SH-SY5Y (cell line): ENCODE measurements at regions not wholly inside any gene's neighbourhood (a gene's known extent, or its start where the extent isn't known, plus 50 kb on each side); places are given as distances from the start of the nearest gene placed in this dataset.

ENCODE experiments used
- GATA2 ChIP-seq: IDR thresholded peaks from 2 replicates; pipeline ENCODE4 v1.6.1; 2011; ENCODE audit warnings: mild to moderate bottlenecking, low read depth, low read length
- GATA3 ChIP-seq: IDR thresholded peaks from 2 replicates; pipeline ENCODE4 v1.6.1; 2011; ENCODE audit warnings: low read depth, mild to moderate bottlenecking, low read length, moderate library complexity

DNA sequence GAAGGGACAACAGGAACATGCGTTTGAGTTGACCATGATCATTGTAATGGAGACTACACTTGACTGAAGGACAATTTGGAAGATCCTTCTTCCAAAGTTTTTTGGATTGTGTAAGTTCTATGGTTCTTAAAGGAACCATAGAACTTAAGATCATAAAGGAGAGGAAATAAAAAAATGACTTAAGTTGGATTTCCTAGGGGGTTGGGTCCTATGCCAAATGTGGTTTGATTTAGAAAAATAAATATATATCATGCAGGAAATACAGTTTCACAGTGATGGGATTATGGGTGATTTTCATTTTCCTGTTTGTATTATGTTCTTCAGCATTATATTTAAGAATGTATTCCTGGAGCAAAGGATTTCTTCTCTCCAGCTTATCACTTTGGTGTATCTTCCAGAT lies 305.5 kb upstream of the DPH6 start:
- TF ChIP-seq GATA2 (no peak), GATA3 (no peak)

DNA sequence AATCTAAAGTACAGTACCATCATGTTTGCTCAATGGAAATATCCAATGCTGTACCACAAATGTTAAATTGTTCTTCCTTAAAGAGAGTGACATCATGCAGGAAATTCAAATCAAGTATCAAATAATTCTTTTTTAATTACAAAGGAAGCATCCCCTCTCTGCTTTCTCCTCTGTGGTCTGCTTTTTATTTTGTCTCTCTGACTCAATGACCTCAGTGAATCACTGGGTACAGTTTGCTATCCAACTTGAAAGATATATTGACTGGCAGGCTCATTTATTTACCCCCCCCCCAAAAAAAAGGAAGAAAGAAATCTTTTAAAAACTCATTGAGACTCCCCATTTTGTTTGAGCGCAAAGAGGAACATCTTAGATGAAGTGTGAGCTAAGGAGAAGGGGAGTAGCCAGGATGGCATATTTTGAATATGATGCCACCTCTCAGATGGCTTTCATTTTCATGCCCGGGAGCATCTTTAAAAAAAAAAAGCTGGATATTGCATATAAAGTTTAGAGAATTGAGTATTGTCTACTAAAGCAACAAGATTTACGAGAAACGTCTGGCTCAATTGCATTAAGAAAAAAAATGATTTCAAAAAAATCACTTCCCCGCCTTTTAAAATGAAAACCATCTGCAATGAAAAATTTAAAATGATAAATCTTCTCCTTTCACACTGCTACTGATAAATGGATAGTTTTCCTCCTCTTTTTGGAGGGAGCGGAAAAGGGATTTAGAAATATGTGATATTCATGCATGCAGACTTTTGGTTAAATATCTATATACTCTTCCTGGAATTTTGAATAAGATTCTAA lies 307.1 kb upstream of the DPH6 start:
- TF ChIP-seq GATA3 (0 out of 2 replicates have a peak, but pooled peaks have one; percentile 30), GATA2 (0 out of 2 replicates have a peak, but pooled peaks have one; percentile 7)

DNA sequence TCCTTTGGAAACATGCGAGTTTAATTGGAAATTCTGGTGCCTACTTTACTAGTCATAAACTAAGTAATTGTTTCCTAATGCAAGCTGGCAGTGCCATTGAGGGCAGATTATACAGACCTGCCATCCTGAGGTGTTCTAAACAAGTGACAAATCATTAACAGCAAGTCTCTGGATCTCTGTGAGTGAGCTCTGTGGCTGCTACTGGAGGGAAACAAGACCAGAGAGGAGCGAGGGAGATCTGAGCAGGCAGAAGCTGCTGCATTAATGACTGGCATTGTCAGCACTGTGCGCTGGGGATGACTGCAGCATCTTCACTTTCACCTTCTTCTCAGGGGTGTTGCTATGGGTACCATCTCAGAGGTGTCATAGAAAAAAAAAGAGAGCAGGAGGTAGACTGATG lies 308.4 kb upstream of the DPH6 start:
- TF ChIP-seq GATA2 (no peak), GATA3 (no peak)

DNA sequence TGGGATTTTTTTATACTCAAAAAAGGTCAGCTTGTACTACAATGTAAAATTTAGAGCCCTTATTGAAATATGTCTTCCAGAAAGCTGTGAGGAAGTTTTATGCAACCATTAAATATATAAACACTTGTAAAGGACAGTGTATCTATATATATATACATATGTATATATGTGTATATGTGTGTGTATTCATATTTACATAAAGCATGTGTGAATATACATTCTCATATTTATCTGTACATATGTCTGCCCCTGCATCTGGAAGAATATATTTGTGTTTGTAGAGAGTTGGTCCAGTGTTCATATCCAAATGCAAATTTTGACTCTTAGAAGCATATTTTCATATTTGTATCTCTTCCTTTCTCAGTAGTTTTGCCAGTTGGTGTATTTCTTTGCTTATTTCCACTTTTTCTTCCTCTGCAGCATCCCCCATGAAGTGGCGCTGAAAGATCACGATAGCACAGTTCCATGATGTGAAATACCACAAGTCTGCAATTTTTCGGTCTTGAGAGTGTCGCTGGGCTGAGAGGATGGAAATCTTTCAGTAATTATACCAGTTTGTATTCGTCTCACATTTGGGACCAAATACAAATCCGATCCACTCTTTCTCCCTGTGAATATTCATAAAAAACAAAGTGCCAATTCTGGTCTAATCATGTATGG lies 311.7 kb upstream of the DPH6 start:
- TF ChIP-seq GATA3 (no peak), GATA2 (no peak)

DNA sequence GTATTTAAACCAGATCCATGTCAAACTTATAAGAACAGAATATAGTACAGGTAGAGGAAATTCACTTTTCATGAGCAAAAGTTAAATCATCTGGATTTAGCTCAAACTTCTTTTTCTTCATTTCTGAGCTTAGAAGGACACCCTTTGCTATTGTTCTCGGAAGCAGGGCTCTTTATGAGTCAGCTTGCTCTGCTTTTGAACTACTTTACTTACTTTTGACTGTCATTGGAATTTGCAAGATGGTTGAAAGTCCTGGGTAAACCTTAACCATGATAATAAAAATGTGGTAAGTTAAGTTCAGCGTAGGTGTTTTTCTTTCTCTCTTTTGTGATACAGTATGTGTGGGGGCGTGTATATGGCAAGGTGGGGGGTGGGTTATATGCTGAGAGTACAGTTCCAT lies 312.7 kb upstream of the DPH6 start:
- no peak for TF ChIP-seq GATA2

DNA sequence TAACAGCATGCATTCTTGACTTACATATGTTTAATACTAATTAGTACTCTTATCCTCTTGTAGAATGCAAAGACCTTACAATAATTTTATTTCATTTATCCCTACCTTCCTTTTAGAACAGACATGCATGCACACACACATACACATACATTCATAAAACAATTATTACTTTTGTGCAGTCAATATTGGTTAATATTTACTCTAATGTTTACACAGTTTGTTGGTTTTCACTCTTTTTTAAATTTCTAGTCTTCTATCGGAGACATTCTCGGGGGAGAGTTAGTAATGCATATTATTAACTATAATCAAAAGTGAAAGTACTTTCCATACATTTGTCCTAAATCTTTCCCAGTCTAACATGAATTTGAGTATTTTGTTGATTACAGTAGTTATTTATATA lies 317.7 kb upstream of the DPH6 start:
- TF ChIP-seq GATA3 = no peak
- TF ChIP-seq GATA2 = no peak

DNA sequence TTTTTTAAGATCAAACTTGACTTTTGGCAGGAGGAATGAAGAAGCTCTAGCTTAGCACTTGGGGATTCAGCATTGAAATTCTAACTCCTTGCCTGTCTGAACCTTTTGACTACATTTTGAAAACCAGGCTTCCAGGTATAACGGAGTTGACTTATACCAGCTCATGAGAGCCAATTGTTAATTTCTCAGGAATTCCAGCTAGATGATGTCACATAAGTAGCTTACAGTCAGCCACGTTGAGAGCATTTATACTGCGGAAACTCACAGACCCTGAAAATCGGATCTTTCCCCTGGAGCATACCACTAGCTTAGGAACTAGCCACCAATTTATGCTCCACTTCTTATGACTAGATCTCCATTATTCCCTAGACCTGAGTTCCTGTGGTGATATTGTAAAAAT lies 321.4 kb upstream of the DPH6 start:
- no peak for TF ChIP-seq GATA3
- TF ChIP-seq GATA2 = no peak

DNA sequence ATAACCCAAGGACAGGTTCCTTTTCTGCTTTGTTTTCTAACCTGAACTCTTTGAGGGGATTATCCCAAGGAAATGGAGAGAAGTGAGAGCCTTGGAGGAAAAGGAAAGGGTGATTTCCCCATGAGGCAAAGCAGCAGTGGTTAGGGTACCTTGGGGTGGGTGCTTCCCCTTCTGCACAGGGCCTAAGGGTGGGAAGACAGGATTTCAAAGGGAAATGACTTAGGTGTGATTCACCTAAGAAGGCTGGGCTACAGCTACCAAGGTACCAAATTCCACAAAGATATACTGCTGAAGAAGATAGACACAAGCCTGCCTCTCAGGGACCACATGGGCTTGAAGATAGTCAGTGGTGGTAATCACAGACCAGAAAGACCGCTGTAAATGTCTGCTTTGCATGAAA lies 325.3 kb upstream of the DPH6 start:
- TF ChIP-seq GATA2 (no peak), GATA3 (no peak)

DNA sequence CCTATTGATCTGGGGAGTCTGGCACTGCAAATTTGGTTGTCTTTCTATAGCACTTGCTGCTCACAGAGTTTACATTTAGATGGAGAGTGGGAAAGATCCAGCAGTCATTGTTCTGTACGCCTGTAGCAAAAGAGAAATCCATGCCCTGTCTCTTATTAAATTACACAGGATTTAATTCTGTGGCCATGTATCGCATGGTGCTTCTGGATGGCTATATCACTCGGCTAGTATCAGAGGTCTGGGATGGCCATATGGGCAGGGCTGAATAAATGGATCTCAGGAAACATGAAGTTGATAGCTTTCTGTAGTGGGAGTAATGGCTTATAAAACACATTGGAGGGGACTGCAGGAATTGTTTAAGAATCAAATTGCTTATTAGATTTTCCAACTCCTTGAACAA lies 325.8 kb upstream of the DPH6 start:
- TF ChIP-seq GATA2 (peak; percentile 70), GATA3 (no peak)

DNA sequence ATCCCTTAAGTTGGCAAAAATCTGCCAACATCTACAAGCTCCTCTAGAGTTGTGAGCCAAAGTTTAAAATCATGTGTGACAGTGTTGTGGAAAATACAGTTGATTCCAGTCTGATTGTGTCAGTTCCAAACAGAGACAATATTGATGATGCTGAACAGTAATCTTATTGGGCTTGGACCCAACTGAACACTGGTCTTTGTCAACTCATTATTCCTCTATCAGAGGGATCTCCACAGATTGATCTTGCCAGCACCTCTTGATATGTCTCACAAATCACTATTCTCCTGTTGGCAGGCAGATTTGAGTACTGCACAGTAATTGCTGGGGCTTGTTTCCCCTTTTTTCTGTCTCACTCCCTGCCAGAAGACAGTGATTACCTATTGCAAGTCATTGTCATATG lies 326.6 kb upstream of the DPH6 start:
- peak; percentile 100 for TF ChIP-seq GATA2
- peak; percentile 100 for TF ChIP-seq GATA3

DNA sequence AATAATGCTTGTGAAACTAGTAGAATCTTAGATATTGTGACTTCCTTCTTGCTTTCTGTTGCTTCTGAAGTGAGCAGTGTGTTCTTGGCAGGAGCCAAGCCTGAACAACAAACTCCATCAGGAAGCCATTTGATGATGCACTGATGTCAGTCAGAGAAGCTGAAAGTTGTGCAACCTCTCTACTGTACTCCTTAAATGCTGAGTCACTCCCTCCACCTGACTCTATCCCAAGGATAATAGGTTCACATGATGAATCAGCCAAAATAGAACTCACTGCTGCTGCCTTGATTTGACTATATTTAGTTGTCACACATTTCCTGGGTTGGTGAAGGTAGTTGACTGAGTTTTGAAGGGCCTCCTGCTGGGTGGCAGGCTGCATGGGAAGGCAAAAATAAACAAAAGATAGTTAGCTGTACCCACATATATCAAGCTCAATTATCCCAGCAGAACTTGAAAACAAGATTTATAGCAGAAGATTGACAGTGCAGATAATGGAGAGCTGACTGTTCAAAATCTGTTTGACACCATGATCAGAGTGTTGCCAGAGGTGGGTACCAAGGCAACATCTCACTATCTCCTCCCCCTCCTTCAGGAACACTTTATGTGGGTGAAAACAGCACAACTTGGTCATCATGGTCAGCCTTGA lies 328.4 kb upstream of the DPH6 start:
- TF ChIP-seq GATA2 (peak; percentile 52), GATA3 (no peak)

DNA sequence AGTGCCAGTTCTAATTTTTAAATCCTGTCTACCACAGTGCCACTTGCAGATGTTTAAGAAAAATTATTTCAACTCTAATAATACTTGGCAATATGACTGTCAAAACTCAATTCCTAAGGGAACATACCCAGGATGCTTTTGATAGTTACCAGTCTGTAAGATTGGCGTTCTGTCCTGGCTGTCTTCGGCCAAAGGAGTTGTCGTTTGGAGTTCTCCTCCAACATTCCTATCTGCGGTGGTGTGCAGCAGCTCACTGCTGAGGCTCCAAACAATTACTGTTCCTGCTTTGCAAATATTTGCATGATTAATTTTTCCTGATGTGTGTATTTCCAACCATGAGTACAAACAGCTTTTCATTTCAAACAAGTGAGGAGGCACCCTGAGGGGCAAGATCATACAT lies 330.8 kb upstream of the DPH6 start:
- no peak for TF ChIP-seq GATA2
- no peak for TF ChIP-seq GATA3

DNA sequence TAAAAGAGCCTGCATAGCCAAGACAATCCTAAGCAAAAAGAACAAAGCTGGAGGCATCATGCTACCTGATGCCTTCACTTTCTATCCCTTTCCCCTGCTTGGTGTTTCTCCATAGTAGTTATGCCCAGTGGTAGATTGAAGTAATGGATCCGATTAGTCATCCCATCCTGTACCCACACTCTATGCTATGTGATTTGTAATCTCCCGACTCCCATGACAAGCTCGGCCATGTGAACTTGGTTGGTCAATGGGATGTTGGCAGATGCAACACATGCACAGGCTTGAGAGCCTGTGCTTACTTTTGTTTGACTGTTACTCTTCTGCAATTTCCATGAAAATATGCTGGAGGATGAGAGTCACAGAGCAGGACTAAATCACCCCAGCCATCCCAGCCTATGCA lies 334.9 kb upstream of the DPH6 start:
- TF ChIP-seq GATA2 (no peak), GATA3 (no peak)

DNA sequence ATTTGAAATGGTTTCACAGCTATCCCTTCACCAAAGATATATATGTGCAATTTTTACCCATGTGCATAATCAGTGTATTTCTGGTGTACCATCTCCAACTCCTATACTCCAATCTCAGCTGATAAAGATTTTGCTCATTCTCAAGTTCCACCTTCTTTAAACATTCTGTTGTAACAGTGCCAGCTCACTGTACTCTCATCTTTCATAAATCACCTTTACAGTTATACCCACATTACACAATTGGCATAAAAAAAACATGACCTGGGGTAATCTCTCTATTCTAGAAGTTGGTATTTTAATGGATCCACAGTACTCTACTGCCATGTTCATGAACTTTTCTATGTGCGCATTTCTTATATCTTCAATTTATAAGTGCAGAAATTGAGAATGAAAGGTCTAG lies 339.9 kb upstream of the DPH6 start:
- TF ChIP-seq GATA2 = no peak
- no peak for TF ChIP-seq GATA3

DNA sequence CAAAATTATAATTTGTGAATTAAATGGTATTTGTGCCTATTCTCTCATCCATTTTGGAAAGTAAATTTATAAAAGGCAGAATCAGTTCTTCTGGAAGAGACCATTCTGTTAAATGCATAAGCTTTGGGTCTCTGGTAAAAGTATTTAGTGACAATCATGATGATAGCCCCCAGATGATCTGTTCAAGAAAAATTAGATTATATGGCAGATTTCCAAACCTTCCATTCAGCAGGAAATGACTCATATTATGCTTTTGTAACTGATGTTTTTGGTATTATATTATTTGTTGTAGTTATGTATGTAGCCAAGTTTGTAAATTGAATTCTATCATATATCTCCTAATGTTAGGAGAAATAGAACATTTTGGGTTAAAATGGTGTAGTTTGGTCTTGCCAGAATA lies 340.8 kb upstream of the DPH6 start:
- TF ChIP-seq GATA3 (no peak), GATA2 (no peak)
